Fibroblast of skin of left quadriceps (primary cell): ENCODE measurements at regions not wholly inside any gene's neighbourhood (a gene's known extent, or its start where the extent isn't known, plus 50 kb on each side); places are given as distances from the start of the nearest gene placed in this dataset.
A peak's percentile ranks its signal among the peaks of the same experiment; 100 is the strongest.

Source experiments
- DNase-seq, 2 experiments: peaks; one replicate each; pipeline ENCODE4 v3.0.0-alpha.2; 2013; ENCODE audit warnings: low read depth in 2 of 2

- no peak for DNase-seq
Measured at GRCh38 chr11:95549301-95549700, 240.3 kb downstream of the FAM76B start.

GRCh38 chr11:95548416-95548815 is 241.2 kb downstream of the FAM76B start:
- no peak for DNase-seq

GRCh38 chr11:95547976-95548375 is 241.6 kb downstream of the FAM76B start:
- DNase-seq = no peak

- DNase-seq = no peak
Measured at GRCh38 chr11:95547186-95547585, 242.4 kb downstream of the FAM76B start.

- DNase-seq = no peak
Measured at GRCh38 chr11:95545116-95545875, 244.3 kb downstream of the FAM76B start.

GRCh38 chr11:95544095-95544856 is 245.3 kb downstream of the FAM76B start:
- DNase-seq = peak; percentile 52 to 53

- DNase-seq = no peak
Measured at GRCh38 chr11:95542868-95543551, 246.6 kb downstream of the FAM76B start.

- DNase-seq = no peak
Measured at GRCh38 chr11:95541715-95542114, 247.9 kb downstream of the FAM76B start.

- no peak for DNase-seq
Measured at GRCh38 chr11:95536047-95536690, 253.4 kb downstream of the FAM76B start.

GRCh38 chr11:95534809-95535208 is 254.8 kb downstream of the FAM76B start:
- DNase-seq = no peak

GRCh38 chr11:95534226-95534625 is 255.4 kb downstream of the FAM76B start:
- no peak for DNase-seq

- peak; percentile 73 to 81 for DNase-seq
Measured at GRCh38 chr11:95531116-95531515, 258.5 kb downstream of the FAM76B start.

GRCh38 chr11:95524314-95525036 is 265.1 kb downstream of the FAM76B start:
- no peak for DNase-seq

- no peak for DNase-seq
Measured at GRCh38 chr11:95522874-95523273, 266.7 kb downstream of the FAM76B start.

- no peak for DNase-seq
Measured at GRCh38 chr11:95521862-95522261, 267.7 kb downstream of the FAM76B start.

GRCh38 chr11:95521133-95521542 is 268.4 kb downstream of the FAM76B start:
- no peak for DNase-seq

- DNase-seq = no peak
Measured at GRCh38 chr11:95520369-95521132, 269.0 kb downstream of the FAM76B start.

- no peak for DNase-seq
Measured at GRCh38 chr11:95519912-95520311, 269.7 kb downstream of the FAM76B start.

- DNase-seq = no peak
Measured at GRCh38 chr11:95517453-95517852, 272.1 kb downstream of the FAM76B start.

- DNase-seq = peak; percentile 95
Measured at GRCh38 chr11:95516786-95517185, 272.8 kb downstream of the FAM76B start.

GRCh38 chr11:95516175-95516574 is 273.4 kb downstream of the FAM76B start:
- DNase-seq = no peak
